ENCODE measurements at regions not wholly inside any gene's neighbourhood (a gene's known extent, or its start where the extent isn't known, plus 50 kb on each side); places are given as distances from the start of the nearest gene placed in this dataset.

DNA sequence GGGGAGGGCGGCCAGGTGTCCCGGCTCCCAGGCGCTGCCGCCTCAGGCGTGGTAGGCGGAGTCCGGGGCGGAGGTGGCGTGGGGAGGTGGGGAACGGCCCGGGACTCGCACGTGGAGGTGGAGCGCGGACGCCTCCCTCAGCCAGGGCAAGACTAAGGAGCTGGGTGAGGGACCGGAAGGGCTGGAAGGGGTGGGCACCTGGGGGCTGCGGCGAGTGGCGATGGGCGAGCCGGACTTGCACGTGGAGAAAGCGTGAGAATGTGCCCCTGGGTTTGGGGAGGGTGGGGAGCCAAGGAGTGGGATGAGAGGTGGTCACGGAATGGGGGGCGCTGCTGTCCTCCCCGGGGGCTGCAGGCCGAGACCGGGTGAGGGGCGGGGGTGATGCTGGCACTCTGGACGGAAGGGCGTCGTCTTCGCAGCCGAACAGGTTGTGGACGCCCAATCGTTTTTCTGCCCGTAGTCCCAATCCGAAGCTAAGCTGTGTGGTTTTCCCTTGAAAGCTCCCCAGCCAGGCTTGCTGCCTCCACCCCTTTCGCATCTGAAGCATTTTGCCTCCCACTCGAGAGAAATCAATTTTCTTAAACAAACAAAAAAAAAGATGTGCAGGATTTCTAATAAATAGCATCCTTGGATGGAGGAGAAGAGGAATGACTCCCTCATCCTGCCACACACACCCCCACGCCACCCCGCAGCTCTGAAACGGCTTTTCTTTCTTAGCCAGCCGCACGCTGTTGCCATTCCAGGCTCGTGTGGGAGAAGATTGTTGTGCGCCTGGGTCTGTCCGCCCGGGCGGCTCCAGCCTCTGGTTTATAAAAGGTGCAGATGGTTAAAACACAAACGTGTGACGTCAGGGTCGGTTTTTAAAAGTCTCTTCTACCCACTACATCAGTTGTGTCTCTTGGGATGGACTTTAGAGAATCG is 62.5 kb upstream of the ANKRD28 start:
- TF ChIP-seq EP300 (IDR thresholded peaks at IDR 0.05; ENCODE audit: low read depth) (no peak), POLR2A (IDR thresholded peaks at IDR 0.05) (no peak)
- TF ChIP-seq, protein P1, sequence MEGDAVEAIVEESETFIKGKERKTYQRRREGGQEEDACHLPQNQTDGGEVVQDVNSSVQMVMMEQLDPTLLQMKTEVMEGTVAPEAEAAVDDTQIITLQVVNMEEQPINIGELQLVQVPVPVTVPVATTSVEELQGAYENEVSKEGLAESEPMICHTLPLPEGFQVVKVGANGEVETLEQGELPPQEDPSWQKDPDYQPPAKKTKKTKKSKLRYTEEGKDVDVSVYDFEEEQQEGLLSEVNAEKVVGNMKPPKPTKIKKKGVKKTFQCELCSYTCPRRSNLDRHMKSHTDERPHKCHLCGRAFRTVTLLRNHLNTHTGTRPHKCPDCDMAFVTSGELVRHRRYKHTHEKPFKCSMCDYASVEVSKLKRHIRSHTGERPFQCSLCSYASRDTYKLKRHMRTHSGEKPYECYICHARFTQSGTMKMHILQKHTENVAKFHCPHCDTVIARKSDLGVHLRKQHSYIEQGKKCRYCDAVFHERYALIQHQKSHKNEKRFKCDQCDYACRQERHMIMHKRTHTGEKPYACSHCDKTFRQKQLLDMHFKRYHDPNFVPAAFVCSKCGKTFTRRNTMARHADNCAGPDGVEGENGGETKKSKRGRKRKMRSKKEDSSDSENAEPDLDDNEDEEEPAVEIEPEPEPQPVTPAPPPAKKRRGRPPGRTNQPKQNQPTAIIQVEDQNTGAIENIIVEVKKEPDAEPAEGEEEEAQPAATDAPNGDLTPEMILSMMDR (IDR thresholded peaks at IDR 0.05) = no peak

All from transverse colon (tissue), 3 donors.